ENCODE measurements at regions not wholly inside any gene's neighbourhood (a gene's known extent, or its start where the extent isn't known, plus 50 kb on each side); places are given as distances from the start of the nearest gene placed in this dataset.

DNA sequence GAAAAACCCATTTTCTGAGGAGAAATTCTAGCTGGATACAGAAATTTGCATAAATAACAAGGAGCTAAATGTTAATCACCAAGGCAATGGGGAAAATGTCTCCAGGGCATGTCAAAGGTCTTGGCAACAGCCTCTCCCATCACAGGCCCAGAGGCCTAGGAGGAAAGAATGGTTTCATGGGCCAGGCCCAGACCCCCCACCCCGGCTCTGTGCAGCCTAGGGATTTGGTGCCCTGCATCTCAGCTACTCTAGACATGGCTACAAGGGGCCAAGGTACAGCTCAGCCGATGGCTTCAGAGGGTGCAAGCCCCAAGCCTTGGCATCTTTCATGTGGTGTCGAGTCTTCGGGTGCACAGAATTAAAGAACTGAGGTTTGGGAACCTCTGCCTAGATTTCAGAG lies 321.2 kb upstream of the ID4 start:
- H3K79me2 ChIP-seq (replicated peaks; ENCODE audit: insufficient read depth, low read length), result no peaks in the 10 kb centered on the region
- H2AFZ ChIP-seq (ENCODE audit: low read depth, low read length), result no peak overlapping the region
- peaks cover 14% of the 10 kb centered on the region for H3K9me3 ChIP-seq (ENCODE audit: low read length)
- H3K27ac ChIP-seq (ENCODE audit: low read length), result no peak overlapping the region
- no peaks in the 10 kb centered on the region for H3K36me3 ChIP-seq (ENCODE audit: insufficient read depth, low read length)
- no peak overlapping the region for H3K9ac ChIP-seq (ENCODE audit: low read length)
- H4K20me1 ChIP-seq (ENCODE audit: insufficient read depth), result no peaks in the 10 kb centered on the region
- no peaks in the 10 kb centered on the region for H3F3A ChIP-seq (ENCODE audit: insufficient read depth, low read length, poor library complexity, severe bottlenecking)
- H3K9me2 ChIP-seq (ENCODE audit: insufficient read depth, low read length), result no peaks in the 10 kb centered on the region
- no peak overlapping the region for H3K4me2 ChIP-seq (ENCODE audit: low read length)
- H3K27me3 ChIP-seq (ENCODE audit: insufficient read depth, low read depth, low read length), result no peaks in the 10 kb centered on the region
- TF ChIP-seq EZH2 (IDR thresholded peaks at IDR 0.05; ENCODE audit: borderline replicate concordance, insufficient read depth, low read length, poor library complexity, severe bottlenecking), result no peak
- TF ChIP-seq, protein P1, sequence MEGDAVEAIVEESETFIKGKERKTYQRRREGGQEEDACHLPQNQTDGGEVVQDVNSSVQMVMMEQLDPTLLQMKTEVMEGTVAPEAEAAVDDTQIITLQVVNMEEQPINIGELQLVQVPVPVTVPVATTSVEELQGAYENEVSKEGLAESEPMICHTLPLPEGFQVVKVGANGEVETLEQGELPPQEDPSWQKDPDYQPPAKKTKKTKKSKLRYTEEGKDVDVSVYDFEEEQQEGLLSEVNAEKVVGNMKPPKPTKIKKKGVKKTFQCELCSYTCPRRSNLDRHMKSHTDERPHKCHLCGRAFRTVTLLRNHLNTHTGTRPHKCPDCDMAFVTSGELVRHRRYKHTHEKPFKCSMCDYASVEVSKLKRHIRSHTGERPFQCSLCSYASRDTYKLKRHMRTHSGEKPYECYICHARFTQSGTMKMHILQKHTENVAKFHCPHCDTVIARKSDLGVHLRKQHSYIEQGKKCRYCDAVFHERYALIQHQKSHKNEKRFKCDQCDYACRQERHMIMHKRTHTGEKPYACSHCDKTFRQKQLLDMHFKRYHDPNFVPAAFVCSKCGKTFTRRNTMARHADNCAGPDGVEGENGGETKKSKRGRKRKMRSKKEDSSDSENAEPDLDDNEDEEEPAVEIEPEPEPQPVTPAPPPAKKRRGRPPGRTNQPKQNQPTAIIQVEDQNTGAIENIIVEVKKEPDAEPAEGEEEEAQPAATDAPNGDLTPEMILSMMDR (IDR thresholded peaks at IDR 0.05; ENCODE audit: poor library complexity, severe bottlenecking), result no peak
- no peak for TF ChIP-seq REST (IDR thresholded peaks at IDR 0.05; ENCODE audit: borderline replicate concordance)
- no peak for TF ChIP-seq EP300 (conservative IDR thresholded peaks at IDR 0.05; ENCODE audit: poor library complexity, severe bottlenecking)
- no peak for TF ChIP-seq SMC3 (conservative IDR thresholded peaks at IDR 0.05; ENCODE audit: poor library complexity)
- no peak for TF ChIP-seq RAD21 (conservative IDR thresholded peaks at IDR 0.05)
- no peak for TF ChIP-seq TAF1 (IDR thresholded peaks at IDR 0.05; ENCODE audit: low read depth)
- no peak for TF ChIP-seq MXI1 (conservative IDR thresholded peaks at IDR 0.05; ENCODE audit: poor library complexity, severe bottlenecking)
- TF ChIP-seq POLR2AphosphoS5 (IDR thresholded peaks at IDR 0.05), result no peak
- H3K4me3 ChIP-seq (ENCODE audit: low read length), result no peak overlapping the region

GRCh38 chr6:19519941-19520340 lies 317.2 kb upstream of the ID4 start:
- Histone ChIP-seq H4K20me1 (ENCODE audit: insufficient read depth) (no peaks in the 10 kb centered on the region), H3F3A (ENCODE audit: insufficient read depth, low read length, poor library complexity, severe bottlenecking) (no peaks in the 10 kb centered on the region), H3K4me3 (ENCODE audit: low read length) (no peak overlapping the region), H3K36me3 (ENCODE audit: insufficient read depth, low read length) (no peaks in the 10 kb centered on the region), H3K4me2 (ENCODE audit: low read length) (no peak overlapping the region), H2AFZ (ENCODE audit: low read depth, low read length) (no peak overlapping the region), H3K27me3 (ENCODE audit: insufficient read depth, low read depth, low read length) (no peaks in the 10 kb centered on the region), H3K9me3 (ENCODE audit: low read length) (no peaks in the 10 kb centered on the region), H3K9ac (ENCODE audit: low read length) (no peak overlapping the region), H3K79me2 (replicated peaks; ENCODE audit: insufficient read depth, low read length) (no peaks in the 10 kb centered on the region), H3K9me2 (ENCODE audit: insufficient read depth, low read length) (no peaks in the 10 kb centered on the region), H3K27ac (ENCODE audit: low read length) (no peak overlapping the region)
- no peak for TF ChIP-seq EP300 (conservative IDR thresholded peaks at IDR 0.05; ENCODE audit: poor library complexity, severe bottlenecking)
- no peak for TF ChIP-seq MXI1 (conservative IDR thresholded peaks at IDR 0.05; ENCODE audit: poor library complexity, severe bottlenecking)
- TF ChIP-seq REST (IDR thresholded peaks at IDR 0.05; ENCODE audit: borderline replicate concordance), result no peak
- no peak for TF ChIP-seq POLR2AphosphoS5 (IDR thresholded peaks at IDR 0.05)
- TF ChIP-seq RAD21 (conservative IDR thresholded peaks at IDR 0.05), result no peak
